ENCODE measurements at regions not wholly inside any gene's neighbourhood (a gene's known extent, or its start where the extent isn't known, plus 50 kb on each side); places are given as distances from the start of the nearest gene placed in this dataset.

DNA sequence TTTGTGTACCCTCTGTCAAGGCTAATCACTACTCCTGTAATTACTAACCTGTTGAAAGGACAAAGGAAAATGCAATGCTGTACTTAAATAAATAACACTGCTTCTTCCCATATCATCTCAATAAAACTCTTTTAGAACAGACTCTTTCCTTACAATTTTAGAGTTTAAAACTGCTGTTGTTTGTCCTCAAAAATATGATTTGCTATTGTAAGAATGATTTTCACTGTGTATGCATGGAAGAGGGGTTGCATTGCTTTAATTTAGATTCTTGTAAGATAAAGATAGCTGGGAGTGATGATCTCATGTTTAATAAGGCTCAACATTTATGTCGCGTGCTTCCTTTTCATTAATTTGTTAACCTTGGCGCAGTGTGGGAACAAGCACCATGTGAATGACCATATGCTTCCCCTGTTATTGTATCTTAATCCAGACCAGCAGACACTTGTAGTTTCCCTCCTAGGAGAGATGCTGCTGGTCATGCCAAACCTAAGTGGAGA is 89.8 kb upstream of the ATXN1 start:
- DNase-seq (ENCODE audit: extremely low spot score, unreplicated experiment) = no peak
- TF ChIP-seq, protein P1, sequence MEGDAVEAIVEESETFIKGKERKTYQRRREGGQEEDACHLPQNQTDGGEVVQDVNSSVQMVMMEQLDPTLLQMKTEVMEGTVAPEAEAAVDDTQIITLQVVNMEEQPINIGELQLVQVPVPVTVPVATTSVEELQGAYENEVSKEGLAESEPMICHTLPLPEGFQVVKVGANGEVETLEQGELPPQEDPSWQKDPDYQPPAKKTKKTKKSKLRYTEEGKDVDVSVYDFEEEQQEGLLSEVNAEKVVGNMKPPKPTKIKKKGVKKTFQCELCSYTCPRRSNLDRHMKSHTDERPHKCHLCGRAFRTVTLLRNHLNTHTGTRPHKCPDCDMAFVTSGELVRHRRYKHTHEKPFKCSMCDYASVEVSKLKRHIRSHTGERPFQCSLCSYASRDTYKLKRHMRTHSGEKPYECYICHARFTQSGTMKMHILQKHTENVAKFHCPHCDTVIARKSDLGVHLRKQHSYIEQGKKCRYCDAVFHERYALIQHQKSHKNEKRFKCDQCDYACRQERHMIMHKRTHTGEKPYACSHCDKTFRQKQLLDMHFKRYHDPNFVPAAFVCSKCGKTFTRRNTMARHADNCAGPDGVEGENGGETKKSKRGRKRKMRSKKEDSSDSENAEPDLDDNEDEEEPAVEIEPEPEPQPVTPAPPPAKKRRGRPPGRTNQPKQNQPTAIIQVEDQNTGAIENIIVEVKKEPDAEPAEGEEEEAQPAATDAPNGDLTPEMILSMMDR (conservative IDR thresholded peaks at IDR 0.05) = no peak

DNA sequence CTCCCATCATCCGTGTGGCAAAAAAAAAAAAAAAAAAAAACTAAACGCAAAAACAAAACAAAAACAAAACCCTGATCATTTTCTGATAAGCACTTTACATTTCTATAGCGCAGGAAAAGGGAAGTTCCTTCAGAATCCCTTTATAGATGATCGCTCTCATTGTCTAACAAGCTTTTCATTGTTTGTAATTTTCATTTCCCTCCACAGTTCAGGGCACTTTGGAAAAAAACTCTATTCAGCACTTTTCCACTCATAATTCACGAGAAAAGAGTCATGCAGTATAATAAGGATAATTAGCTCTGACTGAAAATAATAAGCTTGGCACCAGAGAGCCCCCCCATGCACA is 89.4 kb upstream of the ATXN1 start:
- peak overlapping the region; percentile 15 for H3K27ac Mint-ChIP-seq

More for the DNA sequence above, 89.8 kb upstream of the ATXN1 start:
- Mint-ChIP-seq H3K9me3 (no peaks in the 10 kb centered on the region), H3K4me1 (ENCODE audit: unreplicated experiment) (peaks cover 46% of the 10 kb centered on the region), H3K27ac (peak overlapping the region; percentile 15), H3K36me3 (no peaks in the 10 kb centered on the region), H3K4me3 (peak overlapping the region; percentile 41), H3K27me3 (no peaks in the 10 kb centered on the region)

DNA sequence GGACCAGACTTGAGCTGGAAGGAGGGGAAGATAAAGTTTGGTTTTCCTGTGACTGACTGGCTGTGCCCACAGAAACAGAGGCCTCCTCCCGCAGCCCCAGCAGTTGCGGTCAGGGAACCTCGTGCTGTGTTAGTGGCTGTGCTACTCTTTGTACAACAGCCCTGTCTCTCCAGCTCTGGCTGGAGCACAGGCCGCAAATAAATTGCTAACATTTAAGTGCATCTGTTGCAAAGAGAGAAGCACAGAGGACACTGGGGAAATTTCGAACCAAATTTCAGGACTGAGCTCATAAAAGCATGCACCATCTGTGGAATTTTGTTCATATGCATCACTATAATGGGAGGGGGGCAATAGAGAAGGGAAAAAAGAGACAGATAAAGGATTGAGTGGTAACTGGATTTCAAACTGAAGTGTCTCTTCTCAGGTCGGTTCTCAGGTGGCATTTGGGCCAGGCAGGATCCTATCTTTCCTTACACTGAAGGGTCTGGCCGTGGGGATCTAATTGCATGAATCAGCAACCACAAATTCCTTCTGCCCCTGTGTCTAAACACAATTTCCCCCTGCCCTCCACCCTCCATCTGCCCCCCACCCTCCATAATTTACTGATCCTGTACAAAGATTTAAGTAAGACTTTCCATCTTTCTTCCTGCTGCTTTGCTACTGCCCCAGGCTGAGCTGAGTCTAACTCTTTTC is 88.9 kb upstream of the ATXN1 start:
- peaks cover 46% of the 10 kb centered on the region for H3K4me1 Mint-ChIP-seq (ENCODE audit: unreplicated experiment)
- H3K9me3 Mint-ChIP-seq = no peaks in the 10 kb centered on the region
- H3K27ac Mint-ChIP-seq = peak overlapping the region; percentile 15
- TF ChIP-seq, protein P1 (conservative IDR thresholded peaks at IDR 0.05) = no peak
- DNase-seq (ENCODE audit: extremely low spot score, unreplicated experiment) = no peak
- H3K36me3 Mint-ChIP-seq = no peaks in the 10 kb centered on the region
- H3K27me3 Mint-ChIP-seq = no peaks in the 10 kb centered on the region
- peak overlapping the region; percentile 59 for H3K4me3 Mint-ChIP-seq

More for the DNA sequence above, 89.4 kb upstream of the ATXN1 start:
- DNase-seq (ENCODE audit: extremely low spot score, unreplicated experiment) = no peak
- no peaks in the 10 kb centered on the region for H3K36me3 Mint-ChIP-seq
- peak overlapping the region; percentile 41 for H3K4me3 Mint-ChIP-seq
- H3K9me3 Mint-ChIP-seq = no peaks in the 10 kb centered on the region
- TF ChIP-seq, protein P1 (conservative IDR thresholded peaks at IDR 0.05) = no peak
- H3K4me1 Mint-ChIP-seq (ENCODE audit: unreplicated experiment) = peaks cover 46% of the 10 kb centered on the region
- H3K27me3 Mint-ChIP-seq = no peaks in the 10 kb centered on the region

- no peak for DNase-seq (ENCODE audit: extremely low spot score, unreplicated experiment)
- Mint-ChIP-seq H3K27ac (peak overlapping the region; percentile 15), H3K4me3 (peak overlapping the region; percentile 13), H3K4me1 (ENCODE audit: unreplicated experiment) (peaks cover 47% of the 10 kb centered on the region), H3K36me3 (no peaks in the 10 kb centered on the region), H3K27me3 (no peaks in the 10 kb centered on the region), H3K9me3 (no peaks in the 10 kb centered on the region)
- TF ChIP-seq, protein P1 (conservative IDR thresholded peaks at IDR 0.05) = no peak
These were observed 88.2 kb upstream of the ATXN1 start for GRCh38 chr6:16849280-16849987.

- no peaks in the 10 kb centered on the region for H3K27me3 Mint-ChIP-seq
- H3K4me3 Mint-ChIP-seq = no peak overlapping the region
- TF ChIP-seq, protein P1 (conservative IDR thresholded peaks at IDR 0.05) = no peak
- no peaks in the 10 kb centered on the region for H3K9me3 Mint-ChIP-seq
- no peak for DNase-seq (ENCODE audit: extremely low spot score, unreplicated experiment)
- H3K36me3 Mint-ChIP-seq = no peaks in the 10 kb centered on the region
- peaks cover 42% of the 10 kb centered on the region for H3K4me1 Mint-ChIP-seq (ENCODE audit: unreplicated experiment)
- no peak overlapping the region for H3K27ac Mint-ChIP-seq
These were observed 85.1 kb upstream of the ATXN1 start for GRCh38 chr6:16846399-16846778.

Data from type B pancreatic cell (in vitro differentiated cells).